IMR-90 (cell line): ENCODE measurements at regions not wholly inside any gene's neighbourhood (a gene's known extent, or its start where the extent isn't known, plus 50 kb on each side); places are given as distances from the start of the nearest gene placed in this dataset.

Experiments used
- ATAC-seq: fragments of 200-7000 bp; cut with Tn5 transposase; 2 replicates; pipeline ENCODE4 v1.9.1; 2020; ENCODE audit warnings: low read depth, mild to moderate bottlenecking, moderate library complexity
- BruUV-seq: library from RNA; stranded (reverse); fragments of 400-500 nt; replicated peaks from 2 replicates; lab custom pipeline; 2021; lab: Mats Ljungman, UMichigan
- CTCF ChIA-PET: fragments of 300-600 bp; formaldehyde crosslinking; extraction: SDS; loops from one replicate; lab custom pipeline; 2021; ENCODE audit warnings: antibody characterized with exemption; lab: Yijun Ruan, JAX
- POLR2A ChIA-PET: fragments of 300-600 bp; sonication (Branson Sonifier 250); formaldehyde crosslinking; loops from one replicate; lab custom pipeline; 2022; ENCODE audit warnings: antibody characterized with exemption; ENCODE audit not compliant: unreplicated experiment; lab: Charles Lee
- DNase-seq: peaks from one replicate; pipeline ENCODE4 v3.0.0; 2013
- H2AFZ ChIP-seq: replicated peaks from 2 replicates; pipeline ENCODE3; 2013; ENCODE audit warnings: low read length, mild to moderate bottlenecking; ENCODE audit not compliant: poor library complexity
- H2AK5ac ChIP-seq: 2 replicates; pipeline ENCODE4 v1.6.1; 2013; ENCODE audit warnings: low read depth, low read length, inconsistent platforms
- H2AK9ac ChIP-seq: replicated peaks from 2 replicates; pipeline ENCODE3; 2013; ENCODE audit warnings: mild to moderate bottlenecking, low read depth, low read length, moderate library complexity; ENCODE audit not compliant: poor library complexity
- H2BK120ac ChIP-seq: 2 replicates; pipeline ENCODE4 v1.6.1; 2013; ENCODE audit warnings: low read depth, low read length, inconsistent platforms
- H2BK15ac ChIP-seq: 3 replicates; pipeline ENCODE4 v1.6.1; 2013; ENCODE audit warnings: low read depth, low read length, inconsistent platforms
- H2BK20ac ChIP-seq: 2 replicates; pipeline ENCODE4 v1.6.1; 2013; ENCODE audit warnings: low read depth, mild to moderate bottlenecking, inconsistent platforms, low read length, moderate library complexity
- H2BK5ac ChIP-seq: 2 replicates; pipeline ENCODE4 v1.6.1; 2013; ENCODE audit warnings: mild to moderate bottlenecking, low read depth, low read length, inconsistent platforms; ENCODE audit not compliant: poor library complexity, severe bottlenecking
- H3K14ac ChIP-seq: replicated peaks from 2 replicates; pipeline ENCODE4 v1.6.1; 2013; ENCODE audit warnings: low read depth, low read length, inconsistent platforms
- H3K18ac ChIP-seq: 2 replicates; pipeline ENCODE4 v1.6.1; 2013; ENCODE audit warnings: low read depth, low read length, control low read depth
- H3K23ac ChIP-seq: 2 replicates; pipeline ENCODE4 v1.6.1; 2013; ENCODE audit warnings: low read depth, low read length, inconsistent platforms
- H3K27ac ChIP-seq: 2 replicates; pipeline ENCODE4 v1.5.1; 2013; ENCODE audit warnings: mild to moderate bottlenecking, control low read depth, low read length; ENCODE audit not compliant: insufficient read depth
- H3K27me3 ChIP-seq: 2 replicates; pipeline ENCODE4 v1.6.1; 2013; ENCODE audit warnings: low read length; ENCODE audit not compliant: control insufficient read depth, insufficient read depth
- H3K36me3 ChIP-seq: 2 replicates; pipeline ENCODE4 v1.6.1; 2013; ENCODE audit warnings: low read length, mixed read lengths; ENCODE audit not compliant: control insufficient read depth, insufficient read depth
- H3K4ac ChIP-seq: 2 replicates; pipeline ENCODE4 v1.6.1; 2013; ENCODE audit warnings: low read depth, low read length, inconsistent platforms
- H3K4me1 ChIP-seq: 2 replicates; pipeline ENCODE4 v1.6.1; 2013; ENCODE audit warnings: low read length, mixed read lengths; ENCODE audit not compliant: control insufficient read depth, insufficient read depth
- H3K4me2 ChIP-seq: 2 replicates; pipeline ENCODE4 v1.6.1; 2013; ENCODE audit warnings: low read depth, mild to moderate bottlenecking, control low read depth, low read length, moderate library complexity
- H3K4me3 ChIP-seq: 2 replicates; pipeline ENCODE4 v1.5.1; 2013; ENCODE audit warnings: low read depth, mild to moderate bottlenecking, control low read depth, low read length, moderate library complexity; ENCODE audit not compliant: insufficient read depth
- H3K56ac ChIP-seq: 2 replicates; pipeline ENCODE4 v1.6.1; 2013; ENCODE audit warnings: low read length, inconsistent platforms; ENCODE audit not compliant: insufficient read depth; ENCODE audit errors: extremely low read depth
- H3K79me1 ChIP-seq, 2 experiments: 2 replicates each; pipeline ENCODE4 v1.6.1; 2013; ENCODE audit warnings: low read length in 2 of 2, inconsistent platforms in 1 of 2, low read depth in 1 of 2
- H3K9ac ChIP-seq: 2 replicates; pipeline ENCODE4 v1.6.1; 2013; ENCODE audit warnings: low read depth, low read length, control low read depth
- H3K9me1 ChIP-seq: 2 replicates; pipeline ENCODE4 v1.6.1; 2013; ENCODE audit warnings: low read length, inconsistent platforms; ENCODE audit not compliant: insufficient read depth
- H3K9me3 ChIP-seq: 2 replicates; pipeline ENCODE4 v1.6.1; 2013; ENCODE audit warnings: low read length; ENCODE audit not compliant: control insufficient read depth, insufficient read depth
- H4K20me1 ChIP-seq: 2 replicates; pipeline ENCODE4 v1.6.1; 2013; ENCODE audit warnings: low read length, inconsistent platforms; ENCODE audit not compliant: insufficient read depth
- H4K5ac ChIP-seq: 2 replicates; pipeline ENCODE4 v1.6.1; 2013; ENCODE audit warnings: mild to moderate bottlenecking, low read depth, low read length, control low read depth
- H4K8ac ChIP-seq, 2 experiments: 2 replicates each; pipeline ENCODE4 v1.6.1; 2013; ENCODE audit warnings: low read depth in 2 of 2, low read length in 2 of 2, control low read depth in 1 of 2, inconsistent platforms in 1 of 2
- H4K91ac ChIP-seq: 2 replicates; pipeline ENCODE4 v1.6.1; 2013; ENCODE audit warnings: low read depth, low read length, inconsistent platforms; ENCODE audit not compliant: insufficient read depth
- BHLHE40 ChIP-seq: fragments of 150-350 bp; IDR thresholded peaks from 2 replicates; pipeline ENCODE4 v1.6.1; 2016; ENCODE audit warnings: mild to moderate bottlenecking, low read depth, low read length
- CEBPB ChIP-seq: IDR thresholded peaks from 2 replicates; pipeline ENCODE4 v1.6.1; 2012; ENCODE audit warnings: low read depth, low read length, improper control_type of control experiment
- CHD1 ChIP-seq: IDR thresholded peaks from 2 replicates; pipeline ENCODE4 v1.6.1; 2012; ENCODE audit warnings: low read depth, low read length, improper control_type of control experiment
- FOS ChIP-seq: fragments of 150-350 bp; IDR thresholded peaks from 2 replicates; pipeline ENCODE4 v1.6.1; 2016; ENCODE audit warnings: low read depth, low read length
- MAFK ChIP-seq: IDR thresholded peaks from 2 replicates; pipeline ENCODE4 v1.6.1; 2012; ENCODE audit warnings: low read depth, low read length, improper control_type of control experiment
- MAZ ChIP-seq: IDR thresholded peaks from 2 replicates; pipeline ENCODE4 v1.6.1; 2012; ENCODE audit warnings: low read depth, mild to moderate bottlenecking, low read length, improper control_type of control experiment, moderate library complexity, borderline replicate concordance
- NFE2L2 ChIP-seq: fragments of 150-350 bp; IDR thresholded peaks from 2 replicates; pipeline ENCODE4 v1.6.1; 2016; ENCODE audit warnings: low read depth, mild to moderate bottlenecking, low read length
- POLR2A ChIP-seq: IDR thresholded peaks from 2 replicates; pipeline ENCODE4 v1.6.1; 2012; ENCODE audit warnings: mild to moderate bottlenecking, low read depth, low read length
- RAD21 ChIP-seq: IDR thresholded peaks from 2 replicates; pipeline ENCODE4 v1.6.1; 2012; ENCODE audit warnings: low read length, improper control_type of control experiment
- RCOR1 ChIP-seq: IDR thresholded peaks from 2 replicates; pipeline ENCODE4 v1.6.1; 2012; ENCODE audit warnings: mild to moderate bottlenecking, low read length, improper control_type of control experiment; ENCODE audit not compliant: insufficient replicate concordance
- RFX5 ChIP-seq: IDR thresholded peaks from 2 replicates; pipeline ENCODE4 v1.8.0; 2012; ENCODE audit warnings: low read depth, mild to moderate bottlenecking, low read length, moderate library complexity
- SMC3 ChIP-seq: fragments of 150-350 bp; IDR thresholded peaks from 2 replicates; pipeline ENCODE4 v1.6.1; 2016; ENCODE audit warnings: low read depth, mild to moderate bottlenecking, antibody characterized with exemption, low read length, moderate library complexity
- WGBS, 2 experiments: methylation state at CpG; one replicate each; pipeline versions ENCODE4 v1.1.5 to v1.1.7; 2013; ENCODE audit warnings: missing lambda C conversion rate in 2 of 2; ENCODE audit not compliant: insufficient read length in 1 of 2; ENCODE audit errors: extremely low coverage in 2 of 2; 5-methylcytosine and 5-hydroxymethylcytosine counted together
- dilution Hi-C: fragments of 300-500 bp; cut with HindIII; formaldehyde crosslinking; loops from one replicate; pipeline ENCODE4 v1.14.3; 2018; ENCODE audit warnings: low sequenced_read_pairs; ENCODE audit not compliant: unreplicated experiment
- in situ Hi-C: fragments of 300-500 bp; cut with MboI; formaldehyde crosslinking; loops from 3 replicates; pipeline ENCODE4 v1.14.3; 2019; ENCODE audit warnings: low sequenced_read_pairs, inconsistent platforms, mixed read lengths
- intact Hi-C: fragments of 100-400 bp; cut with micrococcal nuclease; formaldehyde crosslinking; loops from 2 replicates; pipeline ENCODE4 v1.10.0; 2022
- TF ChIP-seq, protein P1 (sequence below): fragments of 150-350 bp; IDR thresholded peaks from 2 replicates; pipeline ENCODE4 v1.6.1; 2016; ENCODE audit warnings: low read depth, mild to moderate bottlenecking, low read length, moderate library complexity, borderline replicate concordance
- TF ChIP-seq, protein P2 (sequence below): fragments of 150-350 bp; IDR thresholded peaks from 2 replicates; pipeline ENCODE4 v1.6.1; 2017; ENCODE audit warnings: mild to moderate bottlenecking, antibody characterized with exemption, low read length, low read depth

- Histone ChIP-seq H4K20me1 (no peaks in the 10 kb centered on the region), H2BK5ac (no peak overlapping the region), H4K8ac (no peak overlapping the region), H4K91ac (no peak overlapping the region), H2BK20ac (no peak overlapping the region), H2AFZ (no peak overlapping the region), H3K27me3 (no peaks in the 10 kb centered on the region), H3K23ac (no peak overlapping the region), H2BK120ac (no peak overlapping the region), H2AK5ac (no peak overlapping the region), H3K4me1 (no peaks in the 10 kb centered on the region), H4K5ac (no peak overlapping the region), H3K36me3 (no peaks in the 10 kb centered on the region), H3K56ac (no peak overlapping the region), H2AK9ac (no peak overlapping the region), H2BK15ac (no peak overlapping the region), H3K4ac (no peak overlapping the region), H3K14ac (no peak overlapping the region), H3K27ac (no peak overlapping the region), H3K9me1 (no peaks in the 10 kb centered on the region), H3K9ac (no peak overlapping the region), H3K4me3 (no peak overlapping the region), H3K18ac (no peak overlapping the region), H3K4me2 (no peak overlapping the region), H3K79me1 (no peaks in the 10 kb centered on the region), H3K9me3 (peaks cover 2% of the 10 kb centered on the region; the same call in 1 of the 2 replicates)
- WGBS, 2 experiments = no CpG with 5 or more reads among the region's 1 CpG
- TF ChIP-seq MAZ (no peak), RFX5 (no peak), MAFK (no peak), CHD1 (no peak), RAD21 (no peak), FOS (no peak), POLR2A (no peak), NFE2L2 (no peak), BHLHE40 (no peak), SMC3 (no peak), RCOR1 (no peak), CEBPB (no peak)
- TF ChIP-seq, protein P1, sequence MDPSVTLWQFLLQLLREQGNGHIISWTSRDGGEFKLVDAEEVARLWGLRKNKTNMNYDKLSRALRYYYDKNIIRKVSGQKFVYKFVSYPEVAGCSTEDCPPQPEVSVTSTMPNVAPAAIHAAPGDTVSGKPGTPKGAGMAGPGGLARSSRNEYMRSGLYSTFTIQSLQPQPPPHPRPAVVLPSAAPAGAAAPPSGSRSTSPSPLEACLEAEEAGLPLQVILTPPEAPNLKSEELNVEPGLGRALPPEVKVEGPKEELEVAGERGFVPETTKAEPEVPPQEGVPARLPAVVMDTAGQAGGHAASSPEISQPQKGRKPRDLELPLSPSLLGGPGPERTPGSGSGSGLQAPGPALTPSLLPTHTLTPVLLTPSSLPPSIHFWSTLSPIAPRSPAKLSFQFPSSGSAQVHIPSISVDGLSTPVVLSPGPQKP = no peak
- TF ChIP-seq, protein P2, sequence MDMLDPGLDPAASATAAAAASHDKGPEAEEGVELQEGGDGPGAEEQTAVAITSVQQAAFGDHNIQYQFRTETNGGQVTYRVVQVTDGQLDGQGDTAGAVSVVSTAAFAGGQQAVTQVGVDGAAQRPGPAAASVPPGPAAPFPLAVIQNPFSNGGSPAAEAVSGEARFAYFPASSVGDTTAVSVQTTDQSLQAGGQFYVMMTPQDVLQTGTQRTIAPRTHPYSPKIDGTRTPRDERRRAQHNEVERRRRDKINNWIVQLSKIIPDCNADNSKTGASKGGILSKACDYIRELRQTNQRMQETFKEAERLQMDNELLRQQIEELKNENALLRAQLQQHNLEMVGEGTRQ = no peak
- in situ Hi-C loops = no loop called here
- no TSS peak for BruUV-seq
- DNase-seq (no peak), ATAC-seq (no peak)
- intact Hi-C loops = no loop called here
- ChIA-PET POLR2A (no interaction called here), CTCF (no interaction called here)
- dilution Hi-C loops = no loop called here
Observed at GRCh38 chr5:166649676-166650075, 1641.8 kb upstream of the WWC1 start.
